ENCODE measurements at regions not wholly inside any gene's neighbourhood (a gene's known extent, or its start where the extent isn't known, plus 50 kb on each side); places are given as distances from the start of the nearest gene placed in this dataset.
A peak's percentile ranks its signal among the peaks of the same experiment; 100 is the strongest.

DNA sequence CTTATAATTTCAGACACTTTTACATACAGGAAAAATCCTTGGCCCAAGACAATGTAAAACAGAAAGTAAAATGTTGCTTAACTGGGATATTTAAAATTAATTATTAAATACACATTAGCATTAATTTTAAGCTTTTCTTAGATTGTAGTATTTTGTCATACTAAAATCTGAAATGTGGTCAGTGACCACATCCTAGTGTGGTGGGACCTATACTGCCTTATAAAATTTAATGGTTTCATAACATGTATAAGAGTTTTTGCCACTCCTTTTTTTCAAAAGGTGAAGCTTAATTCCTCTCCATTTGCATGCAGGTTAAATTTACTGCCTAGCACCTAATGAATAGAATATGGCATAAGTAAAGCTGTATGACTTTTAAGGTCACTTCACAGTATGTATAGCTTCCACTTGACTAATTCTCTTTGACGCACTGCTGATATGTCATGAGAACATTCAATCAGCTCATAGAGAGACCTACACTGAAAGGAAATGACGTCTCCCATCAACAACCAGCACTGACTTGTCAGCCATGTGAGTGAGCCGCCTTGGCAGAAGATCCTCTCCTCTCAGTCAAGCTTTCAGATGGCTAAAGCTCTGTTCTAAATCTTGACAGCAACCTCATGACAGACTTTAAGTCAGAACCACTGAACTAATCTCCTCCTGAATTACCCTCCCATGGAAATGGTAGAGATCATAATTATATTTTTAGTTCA, 847.8 kb downstream of the SI start:
- no peak for FAIRE-seq

DNA sequence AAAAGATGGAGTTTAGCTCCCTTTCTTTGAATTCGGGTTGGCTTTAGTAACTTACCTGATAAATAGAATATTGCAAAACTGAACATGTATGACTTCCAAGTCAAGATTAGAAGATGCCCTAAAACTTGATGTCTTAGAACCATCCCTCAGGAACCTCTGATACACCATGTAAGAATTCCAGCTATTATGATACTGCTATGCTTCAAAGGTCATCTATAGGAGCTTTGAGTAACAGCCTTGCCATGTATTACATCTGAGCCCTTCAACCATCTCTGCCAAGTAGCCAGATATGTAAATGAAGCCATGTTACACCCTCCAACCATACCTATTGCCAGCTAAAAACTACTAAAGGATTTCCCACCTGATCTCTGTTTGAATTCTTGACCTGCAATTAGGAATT, 854.2 kb downstream of the SI start:
- FAIRE-seq = no peak

DNA sequence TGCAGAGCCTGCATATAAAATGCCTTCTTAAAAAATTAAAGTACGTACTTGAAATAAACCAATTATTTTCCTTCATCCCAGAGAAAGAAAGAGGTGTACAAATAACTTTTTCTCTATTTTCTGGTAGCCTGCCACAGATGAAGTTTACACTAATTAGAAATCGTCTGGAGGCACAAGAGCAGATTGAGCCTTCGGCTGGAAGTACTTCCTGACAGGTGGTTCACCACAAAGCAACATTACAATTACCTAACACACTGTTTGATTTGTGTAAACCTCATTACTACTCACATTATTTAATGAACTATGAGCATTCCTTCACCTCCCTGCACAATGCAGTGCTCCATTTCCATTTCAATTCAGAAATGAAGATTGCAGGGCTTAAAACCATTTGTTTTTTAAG, 856.1 kb downstream of the SI start:
- peak; percentile 38 for FAIRE-seq

DNA sequence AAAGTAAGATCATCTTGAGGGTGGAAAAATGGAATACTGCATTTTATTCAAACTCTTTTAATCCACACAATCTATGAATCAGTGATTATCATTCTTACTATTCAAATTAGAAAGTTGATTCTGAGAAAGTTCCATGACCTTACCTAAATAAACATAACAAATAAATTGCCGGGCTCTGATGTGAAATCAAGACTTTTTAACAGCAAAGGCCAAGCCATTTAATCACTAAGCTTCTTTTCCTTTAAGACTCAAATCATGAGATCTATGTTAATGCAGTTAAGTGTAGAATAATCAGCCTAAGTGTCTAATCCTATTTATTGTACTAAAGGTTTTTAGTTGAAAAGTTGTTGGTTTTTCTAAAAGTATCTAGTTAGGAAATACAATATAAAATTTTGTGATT, 857.0 kb downstream of the SI start:
- FAIRE-seq = no peak

DNA sequence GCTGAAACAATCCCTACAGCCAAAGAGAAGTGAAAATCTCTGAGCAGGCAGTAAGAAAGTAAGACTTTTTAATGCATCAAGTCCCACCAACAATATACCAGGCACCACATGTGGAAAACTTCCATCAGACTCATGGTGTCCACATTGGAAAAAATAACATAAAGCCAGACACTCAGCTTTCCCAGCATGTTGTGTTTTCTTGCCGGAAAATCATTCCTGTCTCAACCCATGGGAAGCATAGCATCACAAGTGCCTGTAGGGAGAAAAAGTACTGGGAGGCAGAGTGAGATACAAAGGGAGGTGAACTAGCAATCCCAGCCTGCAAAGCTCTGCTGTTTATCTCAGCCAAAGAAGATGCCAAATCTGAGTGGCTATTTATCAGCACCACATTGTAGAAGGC, 868.9 kb downstream of the SI start:
- FAIRE-seq = no peak

DNA sequence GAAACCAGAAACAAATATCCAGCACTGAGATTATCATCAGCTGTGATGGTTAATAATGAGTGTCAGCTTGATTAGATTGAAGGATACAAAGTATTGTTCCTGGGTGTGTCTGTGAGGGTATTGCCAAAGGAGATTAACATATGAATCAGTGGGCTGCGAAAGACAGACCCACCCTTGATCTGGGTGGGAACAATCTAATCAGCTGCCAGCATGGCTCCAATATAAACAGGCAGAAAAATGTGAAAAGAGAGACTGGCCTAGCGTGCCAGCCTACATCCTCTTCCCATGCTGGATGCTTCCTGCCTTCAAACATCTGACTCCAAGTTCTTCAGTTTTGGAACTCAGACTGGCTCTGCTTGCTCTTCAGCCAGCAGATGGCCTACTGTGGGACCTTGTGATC, 869.5 kb downstream of the SI start:
- FAIRE-seq = no peak

DNA sequence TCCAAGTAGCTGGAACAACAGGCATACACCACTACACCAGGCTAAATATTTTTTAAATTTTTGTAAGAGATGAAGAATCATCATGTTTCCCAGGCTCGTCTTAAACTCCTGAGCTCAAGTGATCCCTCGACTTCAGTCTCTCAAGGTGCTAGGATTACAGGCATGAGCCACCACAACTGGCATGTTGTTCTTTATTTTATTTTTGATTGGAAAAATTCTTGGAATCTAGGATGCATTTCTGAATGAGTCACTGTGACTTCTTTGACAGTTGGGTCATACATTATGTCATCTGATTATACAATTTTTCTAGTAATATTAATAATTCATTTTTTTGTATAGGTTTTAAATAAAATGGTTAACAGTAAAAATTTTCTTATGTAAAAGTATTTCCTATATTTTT, 870.2 kb downstream of the SI start:
- FAIRE-seq = no peak

DNA sequence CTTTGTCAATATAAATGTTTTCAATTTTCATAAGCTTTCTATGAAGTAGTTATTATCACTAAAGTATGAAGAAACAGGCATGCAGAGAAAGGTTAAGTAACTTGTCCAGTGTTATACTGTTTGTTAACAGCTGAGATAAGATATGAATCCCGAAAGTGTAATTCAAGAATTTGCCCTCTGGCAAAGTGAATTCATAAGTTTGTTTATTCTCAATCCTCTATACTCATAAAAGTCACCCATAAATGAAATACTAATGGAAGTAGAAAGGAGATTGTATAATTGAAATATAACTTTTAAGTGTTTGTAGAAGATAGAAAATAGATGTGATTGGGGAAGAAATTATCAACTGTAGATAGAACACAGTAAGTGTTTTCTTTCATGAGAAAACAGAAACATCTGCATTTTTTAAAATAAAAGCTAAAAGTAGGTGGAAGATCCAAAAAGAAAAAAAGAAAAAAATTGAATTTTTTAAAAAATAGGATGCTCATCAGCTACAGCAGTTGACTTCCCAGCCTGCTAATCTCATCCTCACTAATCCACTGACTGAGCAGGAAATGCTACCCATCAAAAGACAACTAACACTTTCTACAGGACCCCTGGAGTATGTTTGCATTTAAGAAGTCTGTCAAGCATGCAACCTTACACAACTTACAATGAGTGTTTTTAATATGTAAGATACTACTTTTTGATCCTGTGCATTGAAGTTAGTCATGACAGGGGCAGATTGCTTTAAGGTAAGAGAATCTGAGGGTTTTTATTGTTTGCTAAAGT, 878.1 kb downstream of the SI start:
- FAIRE-seq = peak; percentile 13

DNA sequence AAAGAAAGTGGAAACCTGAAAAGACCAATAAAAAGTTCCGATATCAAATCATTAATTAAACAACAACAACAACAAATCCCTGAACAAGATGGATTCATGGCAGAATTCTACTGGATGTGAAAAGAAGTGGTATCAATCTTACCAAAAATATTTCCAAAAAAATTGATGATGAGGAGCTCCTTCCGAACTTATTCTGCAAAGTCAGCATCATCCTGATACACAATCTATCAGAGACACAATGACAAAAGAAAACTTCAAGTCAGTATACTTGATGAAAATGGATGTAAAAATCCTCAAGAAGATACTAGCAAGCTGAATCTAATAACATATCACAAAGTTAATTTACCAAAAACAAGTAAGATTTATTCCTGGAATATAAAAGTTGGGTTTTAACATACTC, 881.8 kb downstream of the SI start:
- no peak for FAIRE-seq

DNA sequence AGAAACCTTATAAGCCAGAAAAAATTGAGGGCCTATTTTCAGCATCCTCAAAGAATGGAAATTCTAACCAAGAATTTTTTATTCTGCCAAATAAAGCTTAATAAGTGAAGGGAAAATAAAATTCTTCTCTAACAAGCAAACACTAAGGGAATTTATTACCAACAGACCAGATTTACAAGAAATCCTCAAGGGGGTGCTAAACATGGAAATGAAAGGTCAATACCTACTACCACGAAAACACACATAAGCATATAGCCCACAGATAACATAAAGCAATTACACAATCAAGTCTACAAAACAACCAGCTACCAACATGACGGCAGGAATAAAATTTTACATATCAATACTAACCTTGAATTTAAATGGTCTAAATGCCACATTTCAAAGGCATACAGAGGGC, 883.5 kb downstream of the SI start:
- FAIRE-seq = no peak

DNA sequence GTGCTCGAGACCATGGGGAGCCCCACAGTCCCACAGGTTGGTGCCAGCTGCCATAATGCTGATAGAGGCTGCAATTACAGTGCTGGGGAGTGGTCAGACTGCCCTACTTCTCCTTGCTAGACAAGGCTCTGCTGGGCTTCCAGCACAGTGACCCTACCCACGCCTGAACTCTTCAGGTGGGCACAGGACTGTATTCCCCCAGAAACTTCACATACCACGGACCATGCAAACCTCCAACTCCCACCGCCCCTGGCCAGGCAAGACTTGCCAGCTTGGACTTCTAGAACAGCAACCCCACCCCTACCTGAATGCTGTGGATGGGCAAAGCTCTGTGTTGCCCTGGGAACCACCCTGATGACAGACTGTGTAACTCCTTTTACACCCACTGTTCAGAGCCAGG, 885.3 kb downstream of the SI start:
- no peak for FAIRE-seq

DNA sequence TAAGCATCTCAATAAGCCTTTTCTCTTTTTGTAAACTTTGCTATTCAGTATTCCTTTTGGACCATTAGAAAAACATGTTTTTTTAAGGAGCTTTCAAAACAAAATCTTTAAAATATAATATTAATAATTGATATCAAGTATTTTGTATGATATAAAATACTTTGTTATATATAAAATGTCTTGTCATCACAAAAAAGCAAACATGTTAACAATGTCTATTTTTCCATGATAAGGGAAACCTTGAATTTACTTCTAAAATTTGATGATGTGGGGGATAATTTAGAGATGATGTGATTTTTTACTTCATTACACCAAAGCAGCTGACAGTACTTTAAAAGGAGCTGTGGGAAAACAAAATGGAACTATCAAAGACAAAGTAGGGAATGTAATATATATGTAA, 887.7 kb downstream of the SI start:
- no peak for FAIRE-seq

DNA sequence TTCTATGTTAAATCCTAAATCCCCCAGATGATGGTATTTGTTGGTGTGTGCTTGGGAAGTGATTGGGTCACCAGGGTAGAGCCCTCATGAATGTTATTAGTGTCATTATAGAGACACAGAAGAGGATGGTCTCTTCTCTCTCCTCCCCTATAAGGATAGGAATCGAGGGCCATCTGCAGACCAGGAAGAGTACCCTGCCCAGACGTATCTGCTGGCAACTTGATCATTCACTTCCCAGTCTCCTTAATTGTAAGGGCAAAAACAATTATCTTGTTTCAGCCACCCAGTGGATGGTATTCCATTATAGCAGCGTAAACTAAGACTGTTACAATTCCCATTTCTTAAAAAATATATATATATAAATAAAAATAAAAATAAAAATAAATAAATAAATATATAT, 892.2 kb downstream of the SI start:
- FAIRE-seq = no peak

DNA sequence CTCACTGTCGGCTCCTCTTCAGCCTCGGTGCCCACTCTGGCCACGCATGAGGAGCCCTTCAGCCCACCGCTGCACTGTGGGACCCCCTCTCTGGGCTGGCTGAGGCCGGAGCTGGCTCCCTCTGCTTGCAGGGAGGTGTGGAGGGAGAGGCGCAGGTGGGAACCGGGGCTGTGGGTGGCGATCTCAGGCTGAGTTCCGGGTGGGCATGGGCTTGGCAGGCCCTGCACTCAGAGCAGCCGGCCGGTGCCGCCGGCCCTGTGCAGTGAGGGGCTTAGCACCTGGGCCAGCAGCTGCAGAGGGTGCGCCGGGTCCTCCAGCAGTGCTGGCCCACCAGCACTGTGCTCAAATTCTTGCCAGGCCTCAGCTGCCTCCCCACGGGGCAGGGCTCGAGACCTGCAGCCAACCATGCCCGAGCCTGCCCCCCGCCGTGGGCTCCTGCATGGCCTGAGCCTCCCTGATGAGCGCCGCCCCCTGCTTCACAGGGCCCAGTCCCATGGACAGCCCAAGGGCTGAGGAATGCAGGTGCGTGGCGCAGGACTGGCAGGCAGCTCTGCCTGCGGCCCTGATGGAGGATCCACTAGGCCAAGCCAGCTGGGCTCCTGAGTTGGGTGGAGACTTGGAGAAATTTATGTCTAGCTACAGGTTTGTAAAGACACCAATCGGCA, 899.1 kb downstream of the SI start:
- FAIRE-seq = no peak

DNA sequence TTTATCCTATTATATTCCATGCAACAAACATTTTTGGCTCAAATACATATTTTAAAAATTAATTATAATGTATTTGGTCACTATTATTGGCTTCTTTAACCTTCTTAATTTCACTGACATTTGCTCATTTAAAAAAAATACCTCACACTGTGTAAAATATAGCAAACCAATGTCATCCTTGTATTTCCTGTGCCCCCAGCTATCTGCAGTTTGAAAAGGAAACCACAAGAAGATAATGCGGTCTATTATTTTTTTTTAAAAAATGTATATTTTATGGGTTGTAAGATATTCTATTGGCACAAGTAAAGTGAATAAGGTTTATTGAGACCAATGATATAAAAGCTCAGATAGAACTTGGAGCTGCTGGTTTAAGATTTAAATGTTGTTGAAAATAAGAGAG, 904.2 kb downstream of the SI start:
- FAIRE-seq = no peak

DNA sequence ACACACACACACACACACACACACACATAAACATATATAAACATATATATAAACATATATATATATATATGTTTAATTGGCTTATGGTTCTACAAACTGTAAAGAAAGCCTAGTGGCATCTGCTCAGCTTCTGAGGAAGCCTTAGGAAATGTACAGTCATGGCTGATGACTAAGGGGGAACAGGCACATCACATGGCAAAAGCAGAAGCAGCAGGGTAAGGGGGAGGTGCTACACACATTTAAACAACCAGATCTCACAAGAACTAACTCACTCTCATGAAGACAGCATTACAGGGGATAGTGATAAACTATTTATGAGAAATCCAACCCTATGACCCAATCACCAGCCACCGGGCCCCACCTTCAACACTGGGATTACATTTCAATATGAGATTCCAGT, 922.9 kb downstream of the SI start:
- FAIRE-seq = no peak

DNA sequence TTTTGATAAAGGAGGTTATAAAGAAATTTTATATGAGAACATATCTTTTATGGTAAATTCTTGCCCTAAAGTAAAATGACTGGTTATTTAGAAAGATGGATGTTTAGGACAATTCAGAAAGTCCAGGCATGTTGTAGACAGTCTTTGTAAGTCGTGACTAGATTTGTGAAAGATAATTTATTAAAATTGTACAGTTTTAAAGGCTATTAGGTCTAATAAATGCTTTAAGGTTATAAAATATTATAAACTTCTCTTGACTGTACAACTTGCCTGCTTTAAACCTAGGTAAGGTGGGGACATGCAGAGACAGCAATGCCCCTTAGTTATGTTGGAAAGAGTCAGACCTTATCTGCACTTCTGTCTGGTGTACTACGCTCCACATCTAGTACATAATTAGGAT, 933.5 kb downstream of the SI start:
- FAIRE-seq = no peak

DNA sequence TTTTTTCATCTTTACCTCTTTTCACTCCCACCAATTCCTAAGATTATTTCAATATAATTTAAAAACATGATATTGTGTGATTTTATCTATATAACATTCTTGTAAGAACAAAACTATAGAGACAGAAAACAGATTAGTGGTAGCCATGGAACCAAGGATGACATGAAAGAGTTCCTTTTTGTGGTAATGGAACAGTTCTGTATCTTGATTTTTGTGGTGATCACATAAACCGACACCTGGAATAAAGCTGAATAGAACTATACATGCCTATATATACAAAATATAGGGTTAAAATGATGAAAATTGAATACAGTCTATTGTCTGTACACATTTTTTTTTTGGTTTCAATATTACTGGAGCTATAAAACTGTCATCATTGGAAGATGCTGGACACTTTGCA, 945.4 kb downstream of the SI start:
- no peak for FAIRE-seq

DNA sequence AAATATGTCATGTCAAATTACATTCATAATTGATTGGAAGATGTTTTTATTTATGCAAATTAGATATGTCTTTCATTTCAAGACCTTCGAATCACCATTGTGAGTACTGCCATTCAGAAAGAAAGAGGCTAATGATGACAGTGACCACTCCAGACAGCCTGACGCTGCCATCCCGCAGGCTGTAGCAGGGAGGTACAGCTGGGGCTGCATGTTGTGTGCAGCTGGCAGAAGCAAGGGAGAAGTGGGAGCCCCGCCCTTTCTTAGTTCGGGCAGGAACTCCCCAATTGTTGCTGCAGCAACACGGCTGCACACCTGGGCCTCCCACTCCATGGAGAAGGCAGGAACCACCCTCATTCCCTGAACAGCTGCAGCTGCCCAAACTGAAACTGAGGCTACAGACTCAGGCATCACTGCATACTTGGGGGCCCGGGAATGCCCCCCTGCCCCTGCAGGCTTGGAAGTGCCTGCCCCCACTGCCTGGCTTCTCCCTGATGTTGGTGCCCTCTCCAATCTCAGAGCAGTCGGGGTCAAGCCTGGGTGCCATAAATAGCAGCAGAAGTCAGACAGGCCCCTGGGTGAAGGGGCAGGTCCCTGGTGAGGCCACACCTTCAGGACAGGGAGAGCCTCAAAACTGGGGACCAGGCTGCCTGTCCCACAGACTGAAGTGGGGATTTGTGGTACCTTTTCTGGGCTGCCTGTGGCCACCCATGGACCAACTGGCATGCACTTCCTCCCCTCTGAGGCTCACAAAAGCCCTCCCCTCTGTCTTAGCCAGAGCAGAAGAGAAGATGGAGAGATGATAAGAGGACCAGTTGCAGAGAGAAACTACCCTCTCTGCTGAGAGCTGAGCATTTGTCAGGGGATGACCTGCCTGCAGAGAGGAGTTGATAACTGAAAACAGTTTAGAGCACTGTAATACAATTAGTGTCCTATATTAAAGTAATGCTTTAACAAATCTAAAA, 964.6 kb downstream of the SI start:
- FAIRE-seq = no peak

DNA sequence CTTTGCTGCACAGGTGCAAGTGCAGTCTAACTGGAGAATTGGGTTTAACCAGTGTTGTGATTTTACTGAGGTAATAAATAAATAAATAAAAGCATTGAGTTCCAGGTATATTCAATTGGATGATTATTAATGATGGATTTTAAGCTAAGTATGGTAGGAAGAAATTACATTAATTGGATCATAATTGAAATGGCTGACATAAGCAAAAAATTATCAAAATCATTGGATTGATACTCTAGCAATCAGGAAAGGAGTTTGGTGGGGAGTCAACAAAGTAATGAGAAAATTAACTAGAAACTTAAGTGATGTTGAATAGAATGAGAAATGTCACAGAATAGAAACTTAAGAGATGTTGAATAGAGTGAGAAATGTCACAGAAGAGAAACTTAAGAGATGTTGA, 981.9 kb downstream of the SI start:
- FAIRE-seq = no peak

DNA sequence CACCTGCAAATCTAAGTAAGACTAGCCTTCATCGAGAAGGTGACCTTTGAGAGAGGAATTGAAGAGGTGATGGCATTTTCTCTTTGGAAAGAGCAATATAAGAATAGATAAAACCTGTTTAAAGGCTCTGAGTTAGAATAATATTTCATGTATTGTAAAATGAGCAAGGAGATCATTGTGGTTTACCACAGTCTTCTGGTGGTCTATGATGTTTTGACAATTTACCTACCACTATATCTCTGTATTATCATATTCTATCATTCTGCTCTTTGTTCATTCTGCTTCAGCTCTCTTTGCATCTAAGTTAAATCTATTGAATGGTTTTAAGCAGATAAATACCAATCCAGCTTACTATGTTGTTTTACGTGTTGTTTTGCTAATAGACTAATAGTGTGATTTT, 982.3 kb downstream of the SI start:
- no peak for FAIRE-seq

DNA sequence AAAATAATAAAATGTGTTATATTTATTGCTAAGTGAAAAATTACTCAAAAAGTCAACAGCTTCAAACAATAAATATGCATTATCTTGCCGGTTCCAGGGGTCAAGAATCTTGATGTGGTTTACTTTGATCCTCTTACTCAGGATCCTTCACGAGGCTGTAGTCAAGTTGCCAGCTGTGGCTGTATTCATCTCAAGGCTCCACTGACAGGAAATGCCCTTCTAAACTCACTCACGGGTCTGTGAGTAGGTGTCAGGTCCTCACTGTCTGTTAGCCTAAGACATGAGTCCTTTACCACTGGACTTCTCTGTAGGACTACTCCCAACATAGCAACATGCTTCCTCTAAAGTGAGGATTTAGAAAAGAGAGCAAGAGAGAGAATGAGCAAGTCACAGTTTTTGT, 983.0 kb downstream of the SI start:
- no peak for FAIRE-seq

DNA sequence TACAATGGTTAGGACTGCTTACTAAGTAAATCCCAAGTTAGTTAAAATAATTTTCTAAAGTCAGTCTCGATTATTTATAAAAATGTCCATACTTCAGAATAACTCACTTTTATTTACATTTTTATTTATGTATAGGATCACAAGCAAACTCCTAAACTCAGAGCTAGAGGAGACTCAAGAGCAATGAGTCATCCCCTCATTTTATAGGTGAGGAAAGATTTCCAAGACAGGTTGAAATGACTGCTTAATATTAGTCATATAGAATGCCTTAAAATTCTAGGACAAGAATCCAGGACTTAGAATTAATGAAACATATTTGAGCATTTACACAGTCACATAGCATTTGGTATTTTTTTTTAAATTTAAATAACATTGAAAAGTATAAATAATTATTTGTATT, 983.8 kb downstream of the SI start:
- FAIRE-seq = no peak

Data from islet of Langerhans (tissue), 1 donor.